ENCODE measurements at regions not wholly inside any gene's neighbourhood (a gene's known extent, or its start where the extent isn't known, plus 50 kb on each side); places are given as distances from the start of the nearest gene placed in this dataset.
"Not testable (repeated sequence)": the region's sequence is repeated elsewhere in the genome, so short reads cannot be mapped to it uniquely, and the experiment has no call there.

DNA sequence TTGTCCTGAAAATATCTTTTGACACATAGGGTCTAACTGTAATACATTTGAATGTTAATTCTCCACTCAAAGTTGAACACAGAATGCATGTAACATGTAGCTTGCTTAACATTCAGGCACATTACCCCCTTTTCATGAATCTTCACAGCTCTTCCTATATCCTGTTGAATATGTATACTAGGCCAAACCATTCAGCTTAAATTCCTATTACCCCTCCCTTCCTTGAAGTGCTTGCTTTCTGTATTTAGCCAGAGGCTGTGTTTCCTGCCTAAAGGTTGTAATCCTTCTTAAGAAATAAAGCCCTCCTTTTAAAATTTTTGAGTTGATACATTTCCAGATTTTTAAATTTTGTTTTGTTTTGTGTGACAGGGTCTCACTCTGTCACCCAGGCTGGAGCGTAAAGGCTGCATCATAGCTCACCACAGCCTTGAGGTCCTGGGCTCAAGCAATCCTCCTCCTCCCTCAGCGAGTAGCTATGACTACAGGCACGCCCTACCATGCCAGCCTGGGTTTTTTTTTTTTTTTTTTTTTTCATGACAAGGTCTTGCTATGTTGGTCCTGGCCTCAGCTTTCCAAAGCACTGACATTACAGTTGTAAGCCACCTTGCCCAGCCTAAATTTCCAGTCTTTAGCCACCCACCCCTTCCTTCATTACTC lies 357.6 kb downstream of the DSC3 start:
- intact Hi-C loops (cut with DNase I; ENCODE audit: low total_unique reads), result no loop called here
- Histone ChIP-seq H3K4me1 (no peaks in the 10 kb centered on the region), H3K36me3 (no peaks in the 10 kb centered on the region), H3K27ac (no peak overlapping the region), H3K9me3 (no peaks in the 10 kb centered on the region), H3K27me3 (no peaks in the 10 kb centered on the region), H3K4me3 (no peak overlapping the region)
- no peak for TF ChIP-seq CTCF (IDR thresholded peaks at IDR 0.05)
- DNase-seq, result no peak

- no peaks in the 10 kb centered on the region for H3K36me3 ChIP-seq
- no peak for DNase-seq
- no peak overlapping the region for H3K27ac ChIP-seq
- no peaks in the 10 kb centered on the region for H3K9me3 ChIP-seq
- intact Hi-C loops (cut with DNase I; ENCODE audit: low total_unique reads), result no loop called here
- TF ChIP-seq CTCF (IDR thresholded peaks at IDR 0.05), result no peak
- H3K4me3 ChIP-seq, result no peak overlapping the region
- no peaks in the 10 kb centered on the region for H3K4me1 ChIP-seq
- H3K27me3 ChIP-seq, result no peaks in the 10 kb centered on the region
Measured at GRCh38 chr18:30683836-30684235, 358.7 kb downstream of the DSC3 start.

DNA sequence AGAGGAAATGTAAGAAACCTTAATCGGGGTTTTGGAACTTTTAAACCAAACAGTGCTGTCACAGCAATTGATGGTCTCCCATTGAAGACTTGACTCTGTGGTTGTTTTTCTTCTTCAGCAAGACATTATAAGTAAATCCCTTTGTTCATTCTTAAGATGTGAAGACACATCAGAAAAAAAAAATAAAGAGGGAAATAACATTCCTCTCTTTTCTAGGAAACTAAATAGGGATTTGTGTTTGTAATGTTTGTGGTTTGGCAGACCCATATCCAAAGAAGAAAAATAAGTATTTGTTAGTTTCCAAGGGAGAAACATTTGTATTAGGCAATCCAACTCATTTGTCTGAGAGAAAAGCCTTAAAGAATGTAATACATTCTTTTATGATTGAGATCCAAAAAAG lies 359.9 kb downstream of the DSC3 start:
- intact Hi-C loops (cut with DNase I; ENCODE audit: low total_unique reads), result no loop called here
- no peak for DNase-seq
- Histone ChIP-seq H3K36me3 (no peaks in the 10 kb centered on the region), H3K9me3 (no peaks in the 10 kb centered on the region), H3K4me3 (no peak overlapping the region), H3K27me3 (no peaks in the 10 kb centered on the region), H3K4me1 (no peaks in the 10 kb centered on the region), H3K27ac (no peak overlapping the region)
- no peak for TF ChIP-seq CTCF (IDR thresholded peaks at IDR 0.05)

GRCh38 chr18:30679285-30679930 lies 363.1 kb downstream of the DSC3 start:
- intact Hi-C loops (cut with DNase I; ENCODE audit: low total_unique reads), result no loop called here
- H3K4me3 ChIP-seq, result no peak overlapping the region
- no peak overlapping the region for H3K27ac ChIP-seq

GRCh38 chr18:30677813-30678212 lies 364.7 kb downstream of the DSC3 start:
- H3K9me3 ChIP-seq; H3K36me3 ChIP-seq; H3K27ac ChIP-seq; DNase-seq; H3K4me3 ChIP-seq; H3K27me3 ChIP-seq; H3K4me1 ChIP-seq; intact Hi-C loops (cut with DNase I; ENCODE audit: low total_unique reads): not testable (repeated sequence)

More at GRCh38 chr18:30679285-30679930, 363.1 kb downstream of the DSC3 start:
- no peak for TF ChIP-seq CTCF (IDR thresholded peaks at IDR 0.05)
- Histone ChIP-seq H3K9me3 (no peaks in the 10 kb centered on the region), H3K4me1 (no peaks in the 10 kb centered on the region), H3K27me3 (no peaks in the 10 kb centered on the region), H3K36me3 (no peaks in the 10 kb centered on the region)
- DNase-seq, result no peak

DNA sequence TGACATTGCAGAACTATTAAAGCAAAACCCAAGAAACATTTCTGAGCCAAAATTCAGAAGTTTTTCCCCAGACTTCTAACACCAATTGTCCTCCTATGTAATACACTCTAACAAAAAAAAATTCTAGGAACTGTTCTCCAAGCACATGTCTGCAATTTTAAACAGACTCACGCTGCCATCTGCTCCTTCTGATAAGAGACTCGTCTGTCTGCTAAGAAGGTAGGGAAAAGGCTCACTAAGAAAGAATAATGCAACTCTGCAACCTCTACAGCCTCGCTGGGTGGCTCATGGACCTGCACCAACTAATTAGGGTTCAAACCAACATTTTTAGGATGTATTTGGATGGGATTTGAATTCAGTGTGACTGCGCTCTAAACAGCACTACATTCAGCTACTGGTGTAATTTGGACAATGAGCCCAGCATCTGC lies 366.5 kb downstream of the DSC3 start:
- intact Hi-C loops (cut with DNase I; ENCODE audit: low total_unique reads), result no loop called here
- Histone ChIP-seq H3K27ac (no peak overlapping the region), H3K36me3 (no peaks in the 10 kb centered on the region), H3K9me3 (no peaks in the 10 kb centered on the region), H3K27me3 (no peaks in the 10 kb centered on the region), H3K4me3 (no peak overlapping the region), H3K4me1 (no peaks in the 10 kb centered on the region)
- TF ChIP-seq CTCF (IDR thresholded peaks at IDR 0.05), result no peak
- DNase-seq, result no peak

Measured in tibial artery (tissue), 4 donors.